DMS 273 (cell line): ENCODE measurements at regions not wholly inside any gene's neighbourhood (a gene's known extent, or its start where the extent isn't known, plus 50 kb on each side); places are given as distances from the start of the nearest gene placed in this dataset.
A peak's percentile ranks its signal among the peaks of the same experiment; 100 is the strongest.
"Not testable (repeated sequence)": the region's sequence is repeated elsewhere in the genome, so short reads cannot be mapped to it uniquely, and the experiment has no call there.

Experiments used
- DNase-seq: peaks from one replicate; lab custom pipeline; 2025; ENCODE audit not compliant: unreplicated experiment; lab: John Stamatoyannopoulos, UW

DNA sequence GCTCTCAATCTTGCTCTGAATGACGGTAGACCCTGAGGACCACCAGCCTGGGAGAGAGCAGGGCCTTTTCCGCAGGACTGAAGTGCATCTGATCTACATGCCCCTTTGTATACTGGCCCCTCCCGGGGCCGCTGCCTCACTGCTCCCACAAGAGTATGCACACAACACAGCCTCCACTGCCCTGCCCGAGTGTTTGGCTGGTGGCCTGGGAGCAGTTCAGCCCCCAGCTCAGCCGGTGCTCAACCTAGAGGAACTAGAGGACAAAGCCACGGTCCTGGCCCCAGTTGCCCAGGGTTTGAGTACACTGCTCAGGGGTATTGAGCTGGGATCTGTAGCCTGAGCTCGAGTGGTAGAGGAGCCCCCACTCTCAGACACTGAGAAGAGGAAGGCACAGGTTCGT lies 118.9 kb upstream of the CAB39 start:
- DNase-seq: no peak

DNA sequence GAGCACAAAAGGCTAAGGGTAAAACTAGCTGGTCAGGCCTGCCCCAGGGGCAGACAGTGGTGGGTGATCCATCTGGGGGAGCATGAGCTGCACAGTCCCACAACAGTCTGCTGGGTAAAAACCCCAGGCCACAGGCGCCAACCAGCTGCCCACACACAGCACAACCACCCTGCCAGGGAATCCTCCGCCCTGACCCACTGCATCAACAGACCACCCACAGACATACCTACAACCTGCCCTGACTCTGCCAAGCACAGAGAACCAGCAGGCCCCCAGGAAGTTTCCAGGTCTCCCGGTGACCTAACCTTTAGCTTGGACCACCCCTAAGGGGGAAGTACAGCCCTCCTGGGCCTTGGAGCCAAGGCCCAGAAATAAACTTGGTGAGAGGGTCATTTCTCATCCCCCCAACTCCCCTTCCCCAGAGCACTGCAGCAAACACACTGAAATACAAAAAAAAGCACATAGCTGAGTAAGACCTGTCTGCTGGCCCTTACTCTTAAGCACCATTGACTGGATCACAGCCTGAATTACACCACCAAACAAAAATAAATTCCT lies 118.3 kb upstream of the CAB39 start:
- no peak for DNase-seq

DNA sequence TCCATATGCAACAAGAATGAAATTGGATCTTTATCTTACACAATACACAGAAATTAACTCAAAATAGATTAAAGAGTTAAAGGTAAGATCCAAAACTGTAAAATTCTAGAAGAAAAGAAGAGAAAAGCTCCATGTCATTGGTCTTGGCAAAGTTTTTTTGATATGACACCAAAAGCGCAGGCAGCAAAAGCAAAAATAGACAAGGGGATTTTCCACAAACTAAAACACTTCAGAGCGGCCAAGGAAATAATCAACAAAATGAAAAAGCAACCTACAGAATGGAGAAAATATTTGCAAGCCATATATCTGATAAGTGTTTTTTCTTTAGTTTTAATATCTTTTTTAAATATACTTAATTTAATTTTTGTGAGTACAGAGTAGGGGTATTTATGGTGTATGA lies 112.8 kb upstream of the CAB39 start:
- no peak for DNase-seq

DNA sequence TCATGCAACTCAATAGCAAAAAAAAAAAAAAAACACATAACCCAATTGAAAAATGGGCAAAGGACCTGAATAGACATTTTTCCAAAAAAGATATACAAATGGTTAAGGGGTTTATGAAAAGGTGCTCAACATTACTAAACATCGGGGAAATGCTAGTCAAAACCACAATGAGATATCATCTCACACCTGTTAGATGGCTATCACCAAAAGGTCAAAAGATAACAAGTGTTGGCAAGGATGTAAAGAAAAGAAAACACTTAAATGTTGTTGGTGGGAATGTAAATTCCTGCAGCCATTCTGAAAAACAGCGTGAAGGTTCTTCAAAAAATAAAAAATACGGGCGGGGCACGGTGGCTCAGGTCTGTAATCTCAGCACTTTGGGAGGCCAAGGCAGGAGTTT lies 112.4 kb upstream of the CAB39 start:
- no peak for DNase-seq

DNA sequence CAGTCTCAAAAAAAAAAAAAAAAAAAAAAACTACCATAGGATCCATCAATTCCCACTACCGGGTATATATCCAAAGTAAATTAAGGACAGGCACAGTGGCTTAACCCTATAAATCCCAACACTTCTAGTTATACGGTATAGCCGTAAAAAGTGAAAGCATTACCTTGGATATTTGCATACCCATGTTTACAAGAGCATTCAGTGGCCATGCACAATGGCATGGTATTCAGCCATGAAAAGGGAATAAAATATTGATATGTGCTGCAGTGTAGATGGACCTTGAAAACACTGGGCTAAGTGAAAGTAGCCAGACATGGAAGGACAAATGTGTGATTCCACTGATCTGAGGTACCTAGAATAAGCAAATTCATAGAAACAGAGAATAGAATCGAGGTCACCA lies 111.8 kb upstream of the CAB39 start:
- no peak for DNase-seq

DNA sequence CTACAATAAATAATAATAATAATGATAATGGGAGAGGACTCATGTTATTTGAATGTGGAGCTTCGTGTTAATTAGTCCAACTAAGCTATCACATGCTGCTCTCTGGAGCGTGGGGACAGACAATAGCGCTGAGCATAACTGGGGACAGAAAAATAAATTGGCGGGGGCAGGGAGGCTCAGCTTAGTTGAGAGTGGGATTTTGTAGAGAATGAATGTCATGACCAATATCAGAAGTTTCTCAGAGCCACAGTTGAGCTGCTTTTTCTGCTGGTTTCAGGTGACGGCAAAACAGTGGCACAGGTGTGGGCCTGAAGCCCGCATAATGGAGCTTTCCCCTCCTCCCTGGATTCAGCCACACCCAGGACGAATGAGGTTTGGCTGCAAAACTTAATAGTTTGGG lies 111.1 kb upstream of the CAB39 start:
- DNase-seq: no peak

DNA sequence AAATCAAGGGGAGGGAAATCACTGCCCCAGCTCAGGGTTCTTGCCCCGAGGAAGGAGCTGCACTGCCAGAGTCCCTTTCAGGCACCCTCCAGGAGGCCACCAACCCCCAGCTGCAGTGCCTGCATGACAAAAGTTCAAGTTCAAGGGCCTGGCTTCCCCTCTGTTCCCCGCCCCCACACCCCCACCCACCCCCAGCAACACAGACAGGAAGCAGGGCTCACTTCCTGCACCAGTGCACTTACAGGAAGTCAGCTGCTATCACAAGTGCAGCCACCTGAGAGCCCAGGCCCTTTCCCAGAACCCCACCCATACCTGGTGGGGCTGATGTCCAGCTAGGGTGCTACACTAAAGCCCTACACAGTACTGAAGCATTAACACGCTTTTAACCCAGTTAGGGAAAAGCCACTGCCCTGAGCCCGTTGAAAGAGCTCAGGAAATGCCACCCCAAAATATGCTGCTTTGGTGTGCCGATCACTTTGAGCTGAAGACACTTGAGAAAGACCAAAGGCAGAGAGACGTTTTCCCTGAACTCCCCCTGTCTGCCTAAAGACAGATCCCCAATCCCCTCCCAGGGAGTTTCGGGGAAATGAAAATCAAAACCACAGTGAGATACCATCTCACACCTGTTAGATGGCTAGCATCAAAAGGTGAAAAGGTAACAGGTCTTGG lies 109.9 kb upstream of the CAB39 start:
- DNase-seq: no peak

DNA sequence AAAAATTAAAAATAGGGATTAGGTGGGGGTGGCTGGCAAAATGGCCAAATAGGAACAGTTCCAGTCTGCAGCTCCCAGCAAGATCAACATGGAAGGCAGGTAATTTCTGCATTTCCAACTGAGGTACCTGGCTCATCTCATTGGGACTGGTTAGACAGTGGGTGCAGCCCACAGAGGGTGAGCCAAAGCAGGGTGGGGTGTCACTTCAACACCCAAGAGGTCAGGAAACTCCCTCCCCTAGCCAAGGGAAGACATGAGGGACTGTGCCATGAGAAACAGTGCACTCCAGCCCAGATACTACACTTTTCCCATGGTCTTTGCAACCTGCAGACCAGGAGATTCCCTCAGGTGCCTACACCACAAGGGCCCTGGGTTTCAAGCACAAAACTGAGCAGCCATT lies 109.3 kb upstream of the CAB39 start:
- DNase-seq: not testable (repeated sequence)

DNA sequence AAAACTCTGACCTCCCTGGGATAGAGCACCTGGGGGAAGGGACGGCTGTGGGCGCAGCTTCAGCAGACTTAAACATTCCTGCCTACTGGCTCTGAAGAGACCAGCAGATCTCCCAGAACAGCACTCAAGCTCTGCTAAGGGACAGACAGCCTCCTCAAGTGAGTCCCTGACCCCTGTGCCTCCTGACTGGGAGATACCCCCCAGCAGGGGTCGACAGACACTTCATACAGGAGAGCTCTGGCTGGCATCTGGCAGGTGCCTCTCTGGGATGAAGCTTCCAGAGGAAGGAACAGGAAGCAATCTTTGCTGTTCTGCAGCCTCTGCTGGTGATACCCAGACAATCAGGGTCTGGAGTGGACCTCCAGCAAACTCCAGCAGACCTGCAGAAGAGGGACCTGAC lies 108.5 kb upstream of the CAB39 start:
- DNase-seq: not testable (repeated sequence)

DNA sequence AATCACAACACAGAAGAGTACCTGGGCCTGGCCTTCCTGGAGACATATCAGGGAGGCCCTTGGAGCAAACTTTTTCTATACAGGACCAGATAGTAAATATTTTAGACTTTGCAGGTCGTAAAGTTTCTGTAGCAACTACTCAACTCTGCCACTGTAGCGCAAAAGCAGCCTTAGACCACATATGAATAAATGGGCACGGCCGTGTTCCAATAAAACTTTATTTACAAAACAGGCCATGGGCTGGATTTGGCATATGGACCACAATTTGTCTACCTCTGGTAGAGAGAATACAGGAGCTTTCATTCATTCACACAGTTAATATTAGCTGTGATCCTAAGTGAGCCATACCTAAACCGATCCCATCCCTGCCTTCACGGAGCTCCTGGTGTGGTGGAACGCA lies 98.6 kb upstream of the CAB39 start:
- DNase-seq: no peak

DNA sequence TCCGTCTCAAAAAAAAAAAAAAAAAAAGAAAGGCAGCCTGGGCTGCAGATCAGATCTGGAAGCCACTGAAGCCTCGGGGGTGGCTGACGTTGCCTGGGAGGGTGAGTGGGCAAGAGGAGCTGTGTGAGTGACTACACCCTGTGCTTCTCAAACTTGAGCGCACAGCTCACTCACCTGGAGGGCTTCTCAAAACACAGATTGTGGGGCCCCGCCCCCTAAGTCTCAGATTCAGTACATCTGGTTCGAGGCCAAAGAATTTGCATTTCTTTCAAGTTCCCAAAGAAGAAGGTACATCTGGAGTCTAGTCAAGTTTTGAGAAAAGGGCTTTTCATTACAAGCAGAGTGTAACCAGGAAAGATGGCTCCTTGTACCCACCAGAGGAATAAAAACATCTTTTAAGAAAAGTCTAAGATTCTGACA lies 97.7 kb upstream of the CAB39 start:
- DNase-seq: peak; percentile 29

DNA sequence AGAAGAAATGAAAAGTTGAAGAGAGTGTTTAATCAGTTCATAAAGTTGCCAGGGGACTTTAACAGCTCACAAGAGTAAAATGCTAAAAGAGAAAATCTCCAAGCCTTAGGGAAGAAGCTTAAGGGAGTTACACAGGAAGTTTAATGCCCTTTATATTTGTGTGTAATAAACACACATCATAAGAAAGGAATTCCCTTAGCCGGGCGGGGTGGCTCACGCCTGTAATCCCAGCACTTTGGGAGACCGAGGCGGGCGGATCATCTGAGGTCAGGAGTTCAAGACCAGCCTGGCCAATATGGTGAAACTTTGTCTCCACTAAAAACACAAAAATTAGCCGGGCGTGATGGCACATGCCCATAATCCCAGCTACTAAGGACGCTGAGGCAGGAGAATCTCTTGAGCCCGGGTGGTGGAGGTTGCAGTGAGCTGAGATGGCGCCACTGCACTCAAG lies 95.4 kb upstream of the CAB39 start:
- not testable (repeated sequence) for DNase-seq

DNA sequence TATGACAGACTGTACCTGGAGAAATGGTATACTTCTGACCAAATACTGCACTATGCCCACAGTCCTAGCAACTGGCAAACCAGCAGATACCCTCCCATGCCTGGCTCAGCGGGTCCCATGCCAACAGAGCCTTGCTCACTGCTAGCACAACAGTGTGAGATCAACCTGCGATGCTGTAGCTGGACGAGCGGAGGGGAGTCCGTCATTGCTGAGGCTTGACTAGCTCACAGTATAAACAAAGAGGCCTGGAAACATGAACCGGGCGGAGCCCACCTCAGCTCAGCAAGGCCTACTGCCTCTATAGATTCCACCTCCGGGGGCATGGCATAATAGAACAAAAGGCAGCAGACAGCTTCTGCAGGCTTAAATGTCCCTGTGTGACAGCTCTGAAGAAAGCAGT lies 93.2 kb upstream of the CAB39 start:
- no peak for DNase-seq

DNA sequence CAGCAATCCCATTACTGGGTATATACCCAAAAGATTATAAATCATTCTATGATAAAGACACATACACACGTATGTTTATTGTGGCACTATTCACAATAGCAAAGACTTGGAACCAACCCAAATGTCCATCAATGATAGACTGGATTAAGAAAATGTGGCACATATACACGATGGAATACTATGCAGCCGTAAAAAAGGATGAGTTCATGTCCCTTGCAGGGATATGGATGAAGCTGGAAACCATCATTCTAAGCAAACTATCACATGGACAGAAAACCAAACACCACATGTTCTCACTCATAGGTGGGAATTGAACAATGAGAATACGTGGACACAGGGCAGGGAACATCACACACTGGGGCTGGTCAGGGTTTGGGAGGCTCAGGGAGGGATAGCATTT lies 87.4 kb upstream of the CAB39 start:
- DNase-seq: not testable (repeated sequence)

DNA sequence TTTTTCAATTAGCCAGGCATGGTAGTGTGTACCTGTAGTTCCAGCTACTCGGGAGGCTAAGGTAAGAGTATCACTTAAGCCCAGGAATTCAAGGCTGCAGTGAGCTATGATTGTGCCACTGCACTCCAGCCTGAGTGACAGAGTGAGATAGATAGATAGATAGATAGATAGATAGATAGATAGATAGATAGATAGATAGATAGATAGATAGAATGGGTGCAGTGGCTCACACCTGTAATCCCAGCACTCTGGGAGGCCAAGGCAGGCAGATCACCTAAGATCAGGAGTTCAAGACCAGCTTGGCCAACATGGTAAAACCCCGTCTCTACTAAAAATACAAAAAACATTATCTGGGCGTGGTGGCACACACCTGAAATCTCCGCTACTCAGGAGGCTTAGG lies 85.6 kb upstream of the CAB39 start:
- not testable (repeated sequence) for DNase-seq

DNA sequence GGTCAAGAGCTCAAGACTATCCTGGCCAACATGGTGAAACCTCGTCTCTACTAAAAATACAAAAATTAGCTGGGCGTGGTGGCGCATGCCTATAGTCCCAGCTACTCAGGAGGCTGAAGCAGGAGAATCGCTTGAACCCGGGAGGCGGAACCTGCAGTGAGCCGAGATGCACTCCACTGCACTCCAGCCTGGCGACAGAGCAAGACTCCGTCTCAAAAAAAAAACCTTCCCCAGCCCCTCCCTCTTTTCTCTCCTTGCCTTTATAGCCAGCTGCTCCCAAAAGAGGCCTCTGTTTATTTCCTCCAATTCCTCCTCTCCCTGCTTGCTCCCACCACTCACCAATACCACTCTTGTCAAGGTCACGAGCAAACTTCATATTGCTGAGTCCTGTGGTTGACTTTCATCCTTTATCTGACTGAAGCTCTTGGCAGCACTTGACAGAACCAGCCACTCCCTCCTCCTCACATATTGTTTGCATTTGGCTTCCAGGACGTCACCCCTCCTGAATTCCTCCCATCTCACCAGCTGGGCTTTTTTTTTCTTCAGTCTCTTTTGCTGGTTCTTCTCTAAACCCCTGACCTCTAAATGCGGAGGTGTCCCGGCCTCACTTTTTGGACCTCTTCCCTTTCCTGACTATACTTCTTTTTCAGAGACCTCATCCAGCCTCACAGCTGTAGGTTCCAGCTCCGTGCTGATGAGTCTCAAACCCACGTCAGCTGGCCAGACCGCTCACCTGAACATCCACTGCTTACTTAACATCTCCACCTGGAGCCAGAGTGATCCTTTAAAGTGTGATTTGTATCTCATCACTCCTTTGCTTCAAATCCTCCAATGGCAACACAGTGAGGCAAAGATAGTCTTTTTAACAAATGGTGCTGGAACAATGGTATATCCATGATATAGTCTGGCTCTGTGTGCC lies 84.6 kb upstream of the CAB39 start:
- DNase-seq: peak; percentile 6

DNA sequence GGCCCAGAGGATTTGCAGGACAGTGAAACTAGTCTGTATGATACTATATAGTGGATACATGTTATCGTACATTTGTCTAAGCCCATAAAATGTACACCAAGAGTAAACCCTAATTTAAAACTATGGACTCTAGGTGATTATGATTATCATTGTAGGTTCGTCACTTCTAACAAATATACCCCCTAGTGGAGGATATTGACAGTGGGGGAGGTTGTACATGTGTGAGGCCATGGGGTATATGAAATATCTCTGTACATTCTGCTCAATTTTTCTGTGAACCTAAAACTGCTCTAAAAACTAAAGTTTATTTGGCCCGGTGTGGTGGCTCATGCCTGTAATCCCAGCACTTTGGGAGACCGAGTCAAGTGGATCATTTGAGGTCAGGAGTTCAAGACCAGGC lies 81.2 kb upstream of the CAB39 start:
- no peak for DNase-seq

DNA sequence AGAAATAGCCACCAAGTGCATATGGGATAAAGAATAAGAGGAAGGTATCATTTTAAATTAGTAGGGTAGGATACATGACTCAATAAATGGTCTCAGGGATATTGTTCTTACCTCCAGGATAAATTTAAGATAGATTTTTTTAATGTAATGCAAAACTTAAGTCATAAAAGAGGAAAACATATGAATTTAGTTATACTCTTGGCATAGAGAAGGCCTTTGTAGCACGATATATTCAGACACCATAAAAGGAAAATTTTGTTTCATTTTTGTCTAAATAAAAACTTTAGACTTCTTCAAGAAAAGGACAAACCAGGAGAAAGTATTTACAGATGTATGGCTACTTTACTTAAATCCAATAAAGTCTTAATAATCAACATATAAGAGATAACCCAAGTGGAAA lies 78.5 kb upstream of the CAB39 start:
- no peak for DNase-seq

DNA sequence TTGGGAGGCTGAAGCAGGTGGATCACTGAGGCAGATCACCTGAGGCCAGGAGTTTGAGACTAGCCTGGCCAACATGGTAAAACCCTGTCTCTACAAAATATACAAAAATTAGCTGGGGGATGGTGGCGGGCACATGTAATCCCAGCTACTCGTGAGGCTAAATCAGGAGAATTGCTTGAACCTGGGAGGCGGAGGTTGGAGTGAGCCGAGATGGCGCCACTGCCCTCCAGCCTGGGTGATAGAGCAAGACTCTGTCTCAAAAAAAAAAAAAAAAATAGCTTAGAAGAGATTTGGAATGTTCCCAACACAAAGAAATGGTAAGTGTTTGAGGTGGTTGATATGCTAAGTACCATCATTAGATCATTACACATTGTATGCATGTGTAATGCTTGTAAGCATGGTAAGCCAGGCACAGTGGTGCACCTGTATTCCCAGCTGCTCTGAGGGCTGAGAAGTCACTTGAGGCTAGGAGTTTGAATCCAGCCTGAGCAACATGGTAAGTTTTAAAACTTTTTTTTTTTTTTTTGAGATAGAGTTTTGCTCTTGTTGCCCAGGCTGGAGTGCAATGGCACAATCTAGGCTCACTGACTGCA lies 77.8 kb upstream of the CAB39 start:
- not testable (repeated sequence) for DNase-seq

DNA sequence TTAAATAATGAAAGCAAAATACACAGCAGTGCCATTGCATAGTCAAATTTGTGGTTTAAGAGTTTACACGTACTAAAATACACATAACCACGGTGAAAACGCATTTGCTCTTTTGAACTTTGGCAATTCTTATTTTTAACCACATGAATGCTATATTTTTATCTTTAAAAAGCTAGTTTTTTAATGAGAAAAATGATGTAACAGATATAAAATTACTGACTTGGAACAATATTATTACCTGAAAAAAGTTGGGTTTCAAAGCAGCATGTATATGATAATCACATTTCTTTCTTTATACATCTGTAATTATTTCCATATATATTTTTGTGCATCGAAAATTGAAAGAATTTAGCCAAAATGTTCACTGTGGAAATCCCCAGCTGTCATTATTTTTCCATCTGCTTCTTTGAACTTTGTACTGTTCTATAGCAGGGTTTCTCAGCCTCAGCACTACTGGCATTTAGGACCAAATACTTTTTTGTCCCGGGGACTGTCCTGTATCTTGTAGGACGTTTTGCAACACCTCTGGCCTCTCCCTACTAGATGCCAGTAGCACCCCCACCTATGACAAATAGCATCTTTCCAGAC lies 75.9 kb upstream of the CAB39 start:
- no peak for DNase-seq

DNA sequence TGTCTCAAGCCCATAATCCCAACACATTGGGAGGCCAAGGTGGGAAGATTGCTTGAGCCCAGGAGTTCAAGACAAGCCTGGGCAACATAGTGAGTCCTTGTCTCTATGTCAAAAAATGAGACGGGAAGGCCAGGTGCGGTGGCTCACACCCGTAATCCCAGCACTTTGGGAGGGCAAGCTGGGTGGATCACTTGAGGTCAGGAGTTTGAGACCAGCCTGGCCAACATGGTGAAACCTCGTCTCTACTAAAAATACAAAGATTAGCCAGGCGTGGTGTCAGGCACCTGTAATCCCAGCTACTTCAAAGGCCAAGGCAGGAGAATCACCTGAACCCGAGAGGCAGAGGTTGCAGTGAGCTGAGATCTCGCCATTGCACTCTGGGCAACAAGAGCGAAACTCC lies 75.2 kb upstream of the CAB39 start:
- not testable (repeated sequence) for DNase-seq
